Fibroblast of skin of back (primary cell): ENCODE measurements at regions not wholly inside any gene's neighbourhood (a gene's known extent, or its start where the extent isn't known, plus 50 kb on each side); places are given as distances from the start of the nearest gene placed in this dataset.
"Not testable (repeated sequence)": the region's sequence is repeated elsewhere in the genome, so short reads cannot be mapped to it uniquely, and the experiment has no call there.

ENCODE experiments used
- DNase-seq: peaks from one replicate; pipeline ENCODE4 v3.0.0-alpha.2; 2013

- no peak for DNase-seq
These were observed 201.8 kb upstream of the ZNF521 start for GRCh38 chr18:25553631-25554263.

DNA sequence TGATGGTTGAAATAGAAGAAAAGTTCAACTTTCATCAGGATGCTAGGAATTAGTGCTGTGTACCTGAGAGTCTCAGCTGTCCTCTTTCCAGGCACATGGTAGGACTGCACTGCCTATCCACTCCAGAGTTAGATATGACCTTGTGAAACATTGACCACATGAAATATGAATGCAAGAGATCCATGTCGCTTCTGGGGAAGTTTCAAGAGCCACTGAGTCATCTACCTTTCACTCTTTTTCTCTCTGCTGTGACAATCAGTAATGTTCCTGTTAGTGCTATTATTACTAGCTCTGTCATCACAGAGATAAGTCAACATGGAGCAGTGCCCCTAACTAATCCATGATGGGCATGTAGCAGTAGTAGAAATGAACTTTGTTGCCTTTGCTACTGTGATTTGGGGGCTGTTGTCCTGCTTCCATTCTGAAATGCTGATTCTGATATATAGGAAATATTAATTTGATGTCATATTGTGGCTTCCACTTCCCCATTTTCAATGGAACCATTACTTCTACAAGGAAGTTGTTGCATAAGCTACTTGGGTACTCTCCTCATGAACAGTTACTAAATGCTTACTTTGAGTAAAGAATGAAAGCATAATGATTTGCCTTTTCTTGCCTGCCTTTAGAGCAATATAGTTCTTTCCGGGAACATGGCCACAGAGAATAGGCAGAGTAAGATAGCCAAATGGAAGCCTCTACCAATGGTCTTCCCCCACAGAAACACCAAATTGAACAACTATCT lies 192.8 kb upstream of the ZNF521 start:
- no peak for DNase-seq

DNA sequence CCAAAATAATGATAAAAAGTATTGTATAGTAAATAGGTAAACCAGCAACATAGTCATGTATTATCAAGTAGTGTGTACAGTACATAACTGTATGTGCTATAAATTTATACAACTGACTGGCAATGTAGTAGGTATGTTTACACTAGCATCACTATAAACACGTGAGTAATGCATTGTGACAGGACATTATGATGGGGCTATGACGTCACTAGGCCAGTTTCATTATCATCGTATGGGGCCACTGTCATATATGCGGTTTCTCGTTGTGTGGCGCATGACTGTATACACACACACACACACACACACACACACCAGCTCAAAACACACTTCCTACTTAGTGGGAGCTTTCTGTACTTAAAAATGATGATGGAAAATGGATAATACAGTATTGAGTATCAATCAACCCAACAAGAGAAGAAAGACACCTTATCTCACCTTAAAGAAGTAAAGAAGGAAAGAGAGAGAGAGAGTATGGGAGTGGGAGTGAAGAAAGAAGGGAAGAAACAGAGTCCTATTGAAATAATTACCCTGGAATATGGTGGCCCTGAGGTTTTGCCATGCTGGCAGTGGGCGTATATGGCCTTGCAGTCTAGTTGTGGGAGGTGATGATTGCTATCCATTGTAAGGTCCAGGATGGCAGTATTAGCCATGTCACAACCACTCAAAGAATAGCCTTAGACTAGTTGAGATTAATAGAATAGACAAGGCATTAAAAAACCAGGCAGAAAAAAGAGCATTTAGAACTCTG lies 186.4 kb upstream of the ZNF521 start:
- no peak for DNase-seq

- DNase-seq, result no peak
These were observed 183.5 kb upstream of the ZNF521 start for GRCh38 chr18:25535495-25535894.

GRCh38 chr18:25534401-25534800 lies 182.4 kb upstream of the ZNF521 start:
- no peak for DNase-seq

GRCh38 chr18:25533218-25533617 lies 181.3 kb upstream of the ZNF521 start:
- no peak for DNase-seq

DNA sequence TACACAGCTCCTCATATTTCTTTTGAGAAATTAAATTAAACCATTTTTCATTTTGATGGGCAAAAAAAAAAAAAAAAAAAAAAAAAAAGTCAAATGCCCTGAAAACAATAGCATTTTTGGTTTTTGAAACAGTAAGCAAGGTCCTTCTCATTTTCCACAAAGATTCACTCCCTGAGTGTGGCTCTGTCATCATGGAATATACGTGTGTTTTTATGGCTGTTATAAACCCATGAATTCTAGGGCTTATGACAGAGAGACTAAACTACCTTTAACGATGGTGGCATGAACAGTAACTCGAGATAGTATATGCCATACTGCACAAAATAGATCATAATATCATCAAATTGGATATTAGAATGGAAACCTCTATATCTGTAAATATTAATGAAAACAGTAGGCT lies 179.2 kb upstream of the ZNF521 start:
- no peak for DNase-seq

DNA sequence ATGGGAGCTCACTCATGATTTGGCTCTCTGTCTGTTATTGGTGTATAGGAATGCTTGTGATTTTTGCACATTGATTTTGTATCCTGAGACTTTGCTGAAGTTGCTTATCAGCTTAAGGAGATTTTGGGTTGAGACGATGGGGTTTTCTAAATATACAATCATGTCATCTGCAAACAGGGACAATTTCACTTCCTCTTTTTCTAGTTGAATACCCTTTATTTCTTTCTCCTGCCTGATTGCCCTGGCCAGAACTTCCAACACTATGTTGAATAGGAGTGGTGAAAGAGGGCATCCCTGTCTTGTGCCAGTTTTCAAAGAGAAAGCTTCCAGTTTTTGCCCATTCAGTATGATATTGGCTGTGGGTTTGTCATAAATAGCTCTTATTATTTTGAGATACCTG lies 173.8 kb upstream of the ZNF521 start:
- DNase-seq, result not testable (repeated sequence)

GRCh38 chr18:25518716-25519053 lies 166.7 kb upstream of the ZNF521 start:
- no peak for DNase-seq

- DNase-seq, result peak; percentile 13
These were observed 166.1 kb upstream of the ZNF521 start for GRCh38 chr18:25517881-25518715.

GRCh38 chr18:25516747-25517498 lies 165.0 kb upstream of the ZNF521 start:
- no peak for DNase-seq

- no peak for DNase-seq
These were observed 164.2 kb upstream of the ZNF521 start for GRCh38 chr18:25516121-25516520.

DNA sequence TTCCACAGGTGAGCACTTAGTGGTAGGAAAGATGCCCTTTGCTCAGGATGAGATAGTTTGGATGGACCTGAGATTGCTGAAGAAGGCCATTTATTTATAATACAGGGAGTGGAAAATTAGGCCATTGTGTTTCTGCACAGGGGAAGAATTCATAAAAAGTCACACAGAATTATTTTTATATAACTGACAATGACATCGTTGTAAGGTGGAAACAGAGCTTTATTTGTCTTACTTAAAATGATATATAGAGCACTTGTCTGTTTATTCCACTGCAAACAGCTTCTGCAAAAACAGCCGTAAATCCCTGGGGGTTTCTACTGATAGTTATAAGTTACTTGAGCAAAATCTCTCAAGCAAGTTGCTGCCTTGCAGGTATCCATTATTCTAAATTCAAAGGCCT lies 158.1 kb upstream of the ZNF521 start:
- no peak for DNase-seq

DNA sequence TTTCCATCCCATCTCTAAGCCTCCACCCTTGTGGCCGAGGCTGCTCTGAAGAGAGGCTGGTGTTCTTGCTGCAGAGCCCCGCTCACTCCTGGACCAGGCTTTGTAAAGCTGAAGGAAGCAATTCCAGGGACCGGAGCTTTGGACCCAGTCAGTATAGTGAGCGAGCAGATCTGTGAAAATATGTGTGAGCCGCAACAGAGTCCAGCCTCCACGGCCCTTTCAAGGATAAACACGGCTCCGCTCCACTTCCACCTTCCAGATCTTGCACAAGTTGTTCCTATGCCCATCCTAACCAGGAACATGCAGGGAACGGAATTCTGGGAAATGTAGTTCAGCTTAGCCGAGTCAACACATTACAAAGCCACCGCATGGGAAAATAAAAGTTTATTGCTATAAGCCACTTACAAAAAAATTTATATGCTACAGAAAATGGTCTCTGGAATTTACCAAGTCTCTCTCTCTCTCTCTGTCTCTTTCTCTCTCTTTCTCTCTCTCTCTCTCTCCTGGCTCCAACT lies 151.7 kb upstream of the ZNF521 start:
- peak; percentile 80 for DNase-seq

- DNase-seq, result no peak
These were observed 145.3 kb upstream of the ZNF521 start for GRCh38 chr18:25497151-25497794.

DNA sequence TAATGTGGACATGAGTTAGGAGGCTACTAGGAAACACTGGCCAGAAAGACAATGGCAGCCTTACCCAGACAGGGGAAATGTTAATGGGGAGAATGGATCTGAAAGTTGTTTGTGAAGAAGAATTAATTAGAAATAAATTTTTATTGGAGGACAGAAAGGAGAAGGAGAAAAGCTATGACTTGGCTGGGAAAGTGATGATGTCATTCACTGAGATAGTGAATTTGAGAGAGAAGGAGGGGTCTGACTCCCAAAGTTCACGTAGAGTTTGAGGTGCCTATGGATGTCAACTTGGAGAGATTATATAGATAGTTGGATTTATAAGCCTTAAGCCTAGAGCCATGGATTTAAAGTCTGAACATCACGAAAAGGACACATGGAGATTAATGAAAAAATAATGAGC lies 144.6 kb upstream of the ZNF521 start:
- no peak for DNase-seq

DNA sequence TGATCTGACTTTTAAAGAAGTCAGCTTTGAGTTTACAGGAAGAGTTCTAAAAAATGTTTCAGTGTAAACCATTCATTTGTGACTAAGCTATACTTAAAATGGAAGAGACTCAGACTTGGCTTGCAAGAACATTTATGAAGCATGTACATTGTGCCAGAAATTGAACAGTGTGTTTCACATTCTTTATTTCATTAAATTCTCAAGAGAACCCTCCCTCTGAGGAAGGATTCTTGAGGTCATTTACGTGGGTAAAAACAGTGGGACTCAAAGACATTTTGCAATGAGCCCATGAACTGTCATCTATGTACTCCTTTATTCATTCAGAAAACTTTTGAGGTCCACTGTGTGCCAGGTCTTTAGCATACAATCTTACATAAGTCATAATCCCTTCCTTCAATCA lies 143.6 kb upstream of the ZNF521 start:
- no peak for DNase-seq

DNA sequence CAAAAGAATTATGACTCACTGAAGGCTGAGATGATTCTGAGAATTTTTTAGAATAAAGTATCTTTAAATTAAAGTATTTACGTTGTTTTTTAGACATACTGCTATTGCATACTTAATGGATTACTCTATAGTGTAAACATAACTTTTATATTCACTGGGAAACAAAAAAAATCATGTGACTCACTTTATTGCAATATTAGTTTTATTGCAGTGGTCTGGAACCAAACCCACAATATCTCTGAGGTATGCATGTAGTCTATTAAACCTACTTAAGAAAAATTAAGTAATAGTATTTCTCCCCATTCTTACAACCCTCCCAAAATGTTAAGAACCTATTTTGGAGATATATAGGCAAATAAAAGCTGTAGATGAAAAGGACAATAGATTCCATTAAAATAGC lies 142.9 kb upstream of the ZNF521 start:
- DNase-seq, result no peak

DNA sequence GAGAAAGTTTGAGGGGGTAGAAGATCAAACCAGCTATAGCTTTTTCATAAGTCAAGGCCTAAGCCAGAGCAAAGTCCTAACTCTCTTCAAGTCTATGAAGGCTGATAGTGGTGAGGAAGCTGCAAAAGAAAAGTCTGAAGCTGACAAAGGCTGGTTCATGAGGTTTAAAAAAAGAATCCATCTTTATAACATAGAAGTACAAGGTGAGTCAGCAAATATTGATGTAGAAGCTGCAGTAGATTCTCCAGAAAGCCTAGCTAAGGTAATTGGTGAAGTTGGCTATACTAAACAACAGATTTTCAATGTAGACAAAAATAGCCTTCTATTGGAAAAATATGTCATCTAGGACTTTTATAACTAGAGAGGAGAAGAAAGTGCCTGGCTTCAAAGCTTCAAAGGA lies 141.4 kb upstream of the ZNF521 start:
- no peak for DNase-seq

- DNase-seq, result no peak
These were observed 138.3 kb upstream of the ZNF521 start for GRCh38 chr18:25490316-25490715.

GRCh38 chr18:25473008-25473407 lies 121.0 kb upstream of the ZNF521 start:
- no peak for DNase-seq
